H9 (cell line): ENCODE measurements at regions not wholly inside any gene's neighbourhood (a gene's known extent, or its start where the extent isn't known, plus 50 kb on each side); places are given as distances from the start of the nearest gene placed in this dataset.

Experiments
- DNase-seq: peaks from one replicate; pipeline ENCODE4 v3.0.0-alpha.2; 2017
- H2AFZ ChIP-seq: one replicate; pipeline ENCODE4 v1.6.1; 2013; ENCODE audit warnings: mild to moderate bottlenecking, low read length, control low read depth, moderate library complexity
- H2AK5ac ChIP-seq: 2 replicates; pipeline ENCODE4 v1.6.1; 2013; ENCODE audit warnings: low read length, control low read depth, mixed read lengths; ENCODE audit not compliant: insufficient read length
- H2BK120ac ChIP-seq: one replicate; pipeline ENCODE4 v1.6.1; 2013; ENCODE audit warnings: low read depth, mild to moderate bottlenecking, low read length, control low read depth, inconsistent platforms; ENCODE audit not compliant: poor library complexity, severe bottlenecking
- H2BK12ac ChIP-seq: 2 replicates; pipeline ENCODE4 v1.6.1; 2013; ENCODE audit warnings: low read length, control low read depth, mixed read lengths, low read depth; ENCODE audit not compliant: insufficient read length
- H2BK15ac ChIP-seq: 2 replicates; pipeline ENCODE4 v1.6.1; 2013; ENCODE audit warnings: low read depth, low read length, control low read depth
- H2BK20ac ChIP-seq: one replicate; pipeline ENCODE4 v1.6.1; 2013; ENCODE audit warnings: low read depth, mild to moderate bottlenecking, low read length, control low read depth, inconsistent platforms; ENCODE audit not compliant: poor library complexity, severe bottlenecking
- H2BK5ac ChIP-seq: 2 replicates; pipeline ENCODE4 v1.6.1; 2013; ENCODE audit warnings: low read length, control low read depth, mixed read lengths; ENCODE audit not compliant: insufficient read length
- H3K14ac ChIP-seq: 2 replicates; pipeline ENCODE4 v1.6.1; 2013; ENCODE audit warnings: low read length, control low read depth; ENCODE audit not compliant: insufficient read depth
- H3K18ac ChIP-seq: 2 replicates; pipeline ENCODE4 v1.6.1; 2013; ENCODE audit warnings: low read depth, mild to moderate bottlenecking, mixed read lengths, low read length, control low read depth; ENCODE audit not compliant: insufficient read length
- H3K23ac ChIP-seq: 2 replicates; pipeline ENCODE4 v1.6.1; 2013; ENCODE audit warnings: low read length, control low read depth, mixed read lengths, low read depth; ENCODE audit not compliant: insufficient read length
- H3K23me2 ChIP-seq: 2 replicates; pipeline ENCODE4 v1.6.1; 2013; ENCODE audit warnings: low read depth, mild to moderate bottlenecking, mixed read lengths, low read length, control low read depth; ENCODE audit not compliant: insufficient read length, poor library complexity, severe bottlenecking
- H3K27ac ChIP-seq: 2 replicates; pipeline ENCODE4 v1.5.1; 2013; ENCODE audit warnings: low read length, control low read depth, mixed read lengths, low read depth; ENCODE audit not compliant: insufficient read length
- H3K27me3 ChIP-seq: 2 replicates; pipeline ENCODE4 v1.6.1; 2013; ENCODE audit warnings: low read length, control low read depth, inconsistent platforms; ENCODE audit not compliant: insufficient read depth
- H3K4ac ChIP-seq: 2 replicates; pipeline ENCODE4 v1.6.1; 2013; ENCODE audit warnings: low read depth, mild to moderate bottlenecking, control low read depth, inconsistent platforms, low read length, moderate library complexity
- H3K4me1 ChIP-seq: 2 replicates; pipeline ENCODE4 v1.6.1; 2013; ENCODE audit warnings: low read length, control low read depth, inconsistent platforms; ENCODE audit not compliant: insufficient read depth
- H3K4me2 ChIP-seq: 2 replicates; pipeline ENCODE4 v1.6.1; 2013; ENCODE audit warnings: low read length, control low read depth, mixed read lengths; ENCODE audit not compliant: insufficient read length, insufficient read depth
- H3K56ac ChIP-seq: 2 replicates; pipeline ENCODE4 v1.6.1; 2013; ENCODE audit warnings: low read depth, mild to moderate bottlenecking, mixed read lengths, low read length, control low read depth; ENCODE audit not compliant: insufficient read length
- H3K79me1 ChIP-seq: 2 replicates; pipeline ENCODE4 v1.6.1; 2013; ENCODE audit warnings: low read depth, mild to moderate bottlenecking, moderate library complexity, low read length, control low read depth, inconsistent platforms; ENCODE audit not compliant: insufficient read depth, poor library complexity, severe bottlenecking
- H3K79me2 ChIP-seq: 2 replicates; pipeline ENCODE4 v1.6.1; 2013; ENCODE audit warnings: low read length, control low read depth, inconsistent platforms; ENCODE audit not compliant: insufficient read depth
- H3K9ac ChIP-seq: 2 replicates; pipeline ENCODE4 v1.6.1; 2013; ENCODE audit warnings: low read length, control low read depth, mixed read lengths; ENCODE audit not compliant: insufficient read length; ENCODE audit errors: extremely low read depth
- H3K9me3 ChIP-seq: one replicate; pipeline ENCODE4 v1.6.1; 2013; ENCODE audit warnings: low read depth, low read length, inconsistent platforms; ENCODE audit not compliant: control insufficient read depth
- H3T11ph ChIP-seq: one replicate; pipeline ENCODE4 v1.6.1; 2013; ENCODE audit warnings: mild to moderate bottlenecking, low read length, control low read depth, inconsistent platforms
- H4K20me1 ChIP-seq: one replicate; pipeline ENCODE4 v1.6.1; 2013; ENCODE audit not compliant: control insufficient read depth, insufficient read length, insufficient read depth
- H4K5ac ChIP-seq: 2 replicates; pipeline ENCODE4 v1.6.1; 2013; ENCODE audit warnings: low read depth, mild to moderate bottlenecking, mixed read lengths, low read length, control low read depth; ENCODE audit not compliant: insufficient read length
- H4K8ac ChIP-seq: replicated peaks from 2 replicates; pipeline ENCODE4 v1.6.1; 2013; ENCODE audit warnings: low read length, control low read depth, mixed read lengths, low read depth; ENCODE audit not compliant: insufficient read length
- H4K91ac ChIP-seq: 2 replicates; pipeline ENCODE4 v1.6.1; 2013; ENCODE audit warnings: low read depth, mild to moderate bottlenecking, moderate library complexity, mixed read lengths, low read length, control low read depth; ENCODE audit not compliant: insufficient read length
- H3K27ac Mint-ChIP-seq, 3 experiments: 2 replicates in 2 of 3; 3 replicates in 1 of 3; pipeline ENCODE4 v1.8.0; 2020 to 2021; ENCODE audit warnings: mixed read lengths in 3 of 3, mild to moderate bottlenecking in 1 of 3, moderate library complexity in 1 of 3
- H3K27me3 Mint-ChIP-seq: 2 replicates; pipeline ENCODE4 v1.8.0; 2021; ENCODE audit warnings: low read depth, mild to moderate bottlenecking, moderate library complexity, mixed read lengths
- H3K36me3 Mint-ChIP-seq, 3 experiments: 2 replicates in 2 of 3; 3 replicates in 1 of 3; pipeline ENCODE4 v1.8.0; 2020 to 2021; ENCODE audit warnings: low read depth in 3 of 3, mixed read lengths in 3 of 3; ENCODE audit not compliant: insufficient read depth in 1 of 3
- H3K4me1 Mint-ChIP-seq, 2 experiments: 2 replicates each; pipeline ENCODE4 v1.8.0; 2020; ENCODE audit warnings: mixed read lengths in 2 of 2
- H3K4me3 Mint-ChIP-seq, 2 experiments: 2 replicates in 1 of 2; 3 replicates in 1 of 2; pipeline ENCODE4 v1.8.0; 2020 to 2021; ENCODE audit warnings: mild to moderate bottlenecking in 2 of 2, mixed read lengths in 2 of 2, moderate library complexity in 1 of 2
- H3K9me3 Mint-ChIP-seq, 2 experiments: 2 replicates in 1 of 2; 3 replicates in 1 of 2; pipeline ENCODE4 v1.8.0; 2020; ENCODE audit warnings: mild to moderate bottlenecking in 2 of 2, mixed read lengths in 2 of 2, moderate library complexity in 1 of 2
- CTCF ChIP-seq: fragments of 200-600 bp; sonication (generic); conservative IDR thresholded peaks from 3 replicates; pipeline ENCODE4 v1.8.0; 2021; ENCODE audit warnings: antibody characterized with exemption, mild to moderate bottlenecking
- WGBS: extraction: QIAGEN DNeasy Blood & Tissue Kit; methylation state at CpG from one replicate; pipeline ENCODE4 v1.1.7; 2013; ENCODE audit warnings: missing lambda C conversion rate, low lambda C conversion rate, mixed read lengths; ENCODE audit not compliant: insufficient read length; ENCODE audit errors: extremely low coverage; 5-methylcytosine and 5-hydroxymethylcytosine counted together

GRCh38 chr7:109895536-109895935, 1195.4 kb upstream of the LRRN3 start:
- no peak overlapping the region for H3K56ac ChIP-seq
- no peak overlapping the region for H3K27ac ChIP-seq
- H3T11ph ChIP-seq: no peak overlapping the region
- TF ChIP-seq CTCF: no peak
- no peak overlapping the region for H3K4me3 Mint-ChIP-seq
- WGBS: no CpG with 5 or more reads among the region's 3 CpGs
- H2BK20ac ChIP-seq: no peak overlapping the region
- H3K18ac ChIP-seq: no peak overlapping the region
- no peak overlapping the region for H3K4ac ChIP-seq
- H3K4me2 ChIP-seq: no peak overlapping the region
- no peaks in the 10 kb centered on the region for H3K79me1 ChIP-seq
- H3K27me3 Mint-ChIP-seq: no peaks in the 10 kb centered on the region
- H3K36me3 Mint-ChIP-seq: no peaks in the 10 kb centered on the region
- H3K9ac ChIP-seq: no peak overlapping the region
- no peaks in the 10 kb centered on the region for H3K9me3 ChIP-seq
- H3K9me3 Mint-ChIP-seq: no peaks in the 10 kb centered on the region; a peak in 1 of 5 replicates
- H4K8ac ChIP-seq: no peak overlapping the region
- no peak overlapping the region for H3K27ac Mint-ChIP-seq
- H4K20me1 ChIP-seq: no peaks in the 10 kb centered on the region
- no peaks in the 10 kb centered on the region for H3K4me1 Mint-ChIP-seq
- no peak overlapping the region for H3K14ac ChIP-seq
- no peak overlapping the region for H2BK120ac ChIP-seq
- H2AFZ ChIP-seq: peak overlapping the region; percentile 73
- H4K5ac ChIP-seq: no peak overlapping the region
- DNase-seq: no peak
- no peak overlapping the region for H4K91ac ChIP-seq
- H2BK12ac ChIP-seq: no peak overlapping the region
- no peaks in the 10 kb centered on the region for H3K79me2 ChIP-seq
- H2BK5ac ChIP-seq: no peak overlapping the region
- no peak overlapping the region for H2AK5ac ChIP-seq
- H3K4me1 ChIP-seq: no peaks in the 10 kb centered on the region
- H3K23me2 ChIP-seq: no peaks in the 10 kb centered on the region
- H3K23ac ChIP-seq: no peak overlapping the region
- H3K27me3 ChIP-seq: no peaks in the 10 kb centered on the region
- H2BK15ac ChIP-seq: no peak overlapping the region
